EH (cell line): ENCODE measurements at regions not wholly inside any gene's neighbourhood (a gene's known extent, or its start where the extent isn't known, plus 50 kb on each side); places are given as distances from the start of the nearest gene placed in this dataset.

Source experiments
- DNase-seq: peaks from one replicate; pipeline ENCODE4 v3.0.0-alpha.2; 2015; ENCODE audit warnings: low read depth

- peak; percentile 75 for DNase-seq
Observed at GRCh38 chr12:100675432-100675831, 101.9 kb downstream of the GAS2L3 start.

- no peak for DNase-seq
Observed at GRCh38 chr12:100681074-100681473, 107.6 kb downstream of the GAS2L3 start.

- DNase-seq = no peak
Observed at GRCh38 chr12:100682178-100682577, 108.7 kb downstream of the GAS2L3 start.

GRCh38 chr12:100687686-100688085, 106.9 kb upstream of the ANO4 start:
- no peak for DNase-seq

- DNase-seq = peak; percentile 35
Observed at GRCh38 chr12:100688451-100688864, 106.1 kb upstream of the ANO4 start.

GRCh38 chr12:100692502-100692901, 102.1 kb upstream of the ANO4 start:
- DNase-seq = no peak

- no peak for DNase-seq
Observed at GRCh38 chr12:100698518-100698917, 96.1 kb upstream of the ANO4 start.

GRCh38 chr12:100699209-100699608, 95.4 kb upstream of the ANO4 start:
- DNase-seq = no peak

GRCh38 chr12:100703337-100703736, 91.2 kb upstream of the ANO4 start:
- no peak for DNase-seq

- no peak for DNase-seq
Observed at GRCh38 chr12:100703868-100704267, 90.7 kb upstream of the ANO4 start.

GRCh38 chr12:100706033-100706432, 88.5 kb upstream of the ANO4 start:
- peak; percentile 86 for DNase-seq

- DNase-seq = no peak
Observed at GRCh38 chr12:100708591-100708990, 86.0 kb upstream of the ANO4 start.

- DNase-seq = no peak
Observed at GRCh38 chr12:100715976-100716944, 78.3 kb upstream of the ANO4 start.

- peak; percentile 55 for DNase-seq
Observed at GRCh38 chr12:100716945-100717732, 77.4 kb upstream of the ANO4 start.

- DNase-seq = peak; percentile 44
Observed at GRCh38 chr12:100717733-100718067, 76.9 kb upstream of the ANO4 start.

GRCh38 chr12:100718187-100718586, 76.4 kb upstream of the ANO4 start:
- peak; percentile 90 for DNase-seq

GRCh38 chr12:100720016-100720654, 74.4 kb upstream of the ANO4 start:
- peak; percentile 57 for DNase-seq

- DNase-seq = peak; percentile 14
Observed at GRCh38 chr12:100721169-100721568, 73.4 kb upstream of the ANO4 start.

GRCh38 chr12:100724071-100724470, 70.5 kb upstream of the ANO4 start:
- DNase-seq = no peak

- peak; percentile 61 for DNase-seq
Observed at GRCh38 chr12:100733817-100734593, 60.6 kb upstream of the ANO4 start.

- no peak for DNase-seq
Observed at GRCh38 chr12:100737168-100737567, 57.4 kb upstream of the ANO4 start.

GRCh38 chr12:100738086-100738485, 56.5 kb upstream of the ANO4 start:
- no peak for DNase-seq
